ENCODE measurements at regions not wholly inside any gene's neighbourhood (a gene's known extent, or its start where the extent isn't known, plus 50 kb on each side); places are given as distances from the start of the nearest gene placed in this dataset.
"Not testable (repeated sequence)": the region's sequence is repeated elsewhere in the genome, so short reads cannot be mapped to it uniquely, and the experiment has no call there.

- Mint-ChIP-seq H3K27me3 (no peaks in the 10 kb centered on the region), H3K4me1 (no peaks in the 10 kb centered on the region), H3K27ac (ENCODE audit: low read depth) (no peak overlapping the region), H3K9me3 (no peaks in the 10 kb centered on the region), H3K4me3 (no peak overlapping the region), H3K36me3 (ENCODE audit: insufficient read depth) (no peaks in the 10 kb centered on the region)
- no peak for ATAC-seq (replicated peaks; ENCODE audit: extremely low read depth, poor library complexity, severe bottlenecking)
- no peak for DNase-seq (ENCODE audit: low spot score in 2 of 2)
Measured at GRCh38 chr18:59038295-59039039, 101.2 kb upstream of the SEC11C start.

DNA sequence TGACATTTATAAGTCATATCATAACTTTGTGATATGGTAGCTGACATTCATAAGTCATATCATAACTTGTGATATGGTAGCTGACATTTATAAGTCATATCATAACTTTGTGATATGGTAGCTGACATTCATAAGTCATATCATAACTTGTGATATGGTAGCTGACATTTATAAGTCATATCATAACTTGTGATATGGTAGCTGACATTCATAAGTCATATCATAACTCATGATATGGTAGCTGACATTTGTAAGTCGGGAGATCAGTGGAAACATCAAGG lies 100.7 kb upstream of the SEC11C start:
- not testable (repeated sequence) for ATAC-seq (replicated peaks; ENCODE audit: extremely low read depth, poor library complexity, severe bottlenecking)

DNA sequence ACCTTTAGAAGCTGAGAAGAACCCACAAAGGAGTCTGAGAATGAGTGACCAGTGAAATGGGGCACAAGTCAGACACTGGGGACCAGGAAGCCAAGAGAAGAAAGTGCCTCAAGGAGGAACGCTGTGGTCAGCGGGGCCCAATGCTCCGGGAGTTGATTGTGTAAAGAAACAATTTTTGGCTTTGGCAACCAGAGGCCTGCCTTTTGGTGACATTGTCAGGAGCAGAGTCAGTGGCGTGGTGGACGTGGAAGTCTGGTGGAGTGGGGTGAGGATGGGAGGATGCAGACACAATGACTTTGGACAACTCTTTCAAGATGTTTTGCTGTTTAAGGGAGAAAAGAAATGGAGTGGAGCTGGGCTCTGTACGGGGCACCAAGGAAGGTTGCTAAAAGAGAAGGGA lies 100.2 kb upstream of the SEC11C start:
- H3K4me3 Mint-ChIP-seq, result no peak overlapping the region
- no peaks in the 10 kb centered on the region for H3K4me1 Mint-ChIP-seq
- no peak overlapping the region for H3K27ac Mint-ChIP-seq (ENCODE audit: low read depth)
- H3K9me3 Mint-ChIP-seq, result no peaks in the 10 kb centered on the region
- H3K27me3 Mint-ChIP-seq, result no peaks in the 10 kb centered on the region
- no peaks in the 10 kb centered on the region for H3K36me3 Mint-ChIP-seq (ENCODE audit: insufficient read depth)
- DNase-seq (ENCODE audit: low spot score in 2 of 2), result no peak
- no peak for ATAC-seq (replicated peaks; ENCODE audit: extremely low read depth, poor library complexity, severe bottlenecking)

More for the DNA sequence above, 100.7 kb upstream of the SEC11C start:
- H3K27ac Mint-ChIP-seq (ENCODE audit: low read depth); H3K4me3 Mint-ChIP-seq; H3K27me3 Mint-ChIP-seq; H3K36me3 Mint-ChIP-seq (ENCODE audit: insufficient read depth); DNase-seq (ENCODE audit: low spot score in 2 of 2); H3K9me3 Mint-ChIP-seq; H3K4me1 Mint-ChIP-seq: not testable (repeated sequence)

DNA sequence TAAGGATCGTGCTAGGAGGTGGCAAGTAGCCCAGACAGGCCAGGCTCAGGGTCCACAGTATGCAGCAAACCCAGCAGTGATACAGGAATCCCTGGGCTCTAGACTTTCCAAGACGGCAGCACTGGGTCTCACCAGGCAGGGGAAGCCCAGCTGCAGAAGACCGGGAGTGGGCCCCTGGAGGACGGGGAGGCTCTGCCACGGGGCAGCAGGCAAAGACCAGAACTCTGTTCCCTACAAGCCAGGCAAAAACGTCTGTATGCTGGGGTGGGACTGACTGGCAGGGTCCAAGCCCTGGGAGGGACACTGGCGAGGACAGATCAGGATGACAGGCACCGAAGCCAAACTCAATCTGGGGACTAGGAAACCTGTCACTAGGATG lies 98.9 kb upstream of the SEC11C start:
- Mint-ChIP-seq H3K4me1 (no peaks in the 10 kb centered on the region), H3K4me3 (no peak overlapping the region), H3K27ac (ENCODE audit: low read depth) (no peak overlapping the region), H3K36me3 (ENCODE audit: insufficient read depth) (peaks cover 2% of the 10 kb centered on the region), H3K27me3 (peaks cover 3% of the 10 kb centered on the region), H3K9me3 (no peaks in the 10 kb centered on the region)
- DNase-seq (ENCODE audit: low spot score in 2 of 2) (no peak), ATAC-seq (replicated peaks; ENCODE audit: extremely low read depth, poor library complexity, severe bottlenecking) (no peak)

DNA sequence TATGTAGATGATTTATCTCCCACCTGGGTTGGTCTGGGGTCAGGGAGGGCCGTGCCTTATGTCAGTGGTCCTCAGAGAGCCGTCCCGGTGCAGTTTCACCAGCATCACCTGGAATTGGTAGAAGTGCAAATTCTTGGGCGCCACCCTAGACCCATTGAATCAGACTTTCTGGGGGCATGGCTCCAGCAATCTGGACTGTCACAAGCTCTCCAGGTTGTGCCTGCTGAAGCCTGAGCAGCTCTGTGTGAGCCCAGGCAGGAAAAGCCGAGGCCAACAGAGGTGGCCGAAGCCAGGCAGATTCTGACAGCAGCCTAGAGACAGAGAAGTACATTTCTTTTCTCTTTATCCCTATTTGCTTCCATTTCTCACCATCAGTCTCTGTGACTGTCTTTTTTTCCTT lies 98.4 kb upstream of the SEC11C start:
- DNase-seq (ENCODE audit: low spot score in 2 of 2) (no peak), ATAC-seq (replicated peaks; ENCODE audit: extremely low read depth, poor library complexity, severe bottlenecking) (no peak)
- H3K36me3 Mint-ChIP-seq (ENCODE audit: insufficient read depth), result peaks cover 2% of the 10 kb centered on the region
- peaks cover 8% of the 10 kb centered on the region for H3K27me3 Mint-ChIP-seq
- no peak overlapping the region for H3K4me3 Mint-ChIP-seq
- no peak overlapping the region for H3K27ac Mint-ChIP-seq (ENCODE audit: low read depth)
- H3K4me1 Mint-ChIP-seq, result no peaks in the 10 kb centered on the region
- H3K9me3 Mint-ChIP-seq, result no peaks in the 10 kb centered on the region

GRCh38 chr18:59041819-59042815 lies 97.6 kb upstream of the SEC11C start:
- Mint-ChIP-seq H3K36me3 (ENCODE audit: insufficient read depth) (peaks cover 2% of the 10 kb centered on the region), H3K27ac (ENCODE audit: low read depth) (no peak overlapping the region), H3K27me3 (peaks cover 14% of the 10 kb centered on the region), H3K4me3 (no peak overlapping the region), H3K4me1 (no peaks in the 10 kb centered on the region), H3K9me3 (no peaks in the 10 kb centered on the region)
- no peak for DNase-seq (ENCODE audit: low spot score in 2 of 2)
- no peak for ATAC-seq (replicated peaks; ENCODE audit: extremely low read depth, poor library complexity, severe bottlenecking)

DNA sequence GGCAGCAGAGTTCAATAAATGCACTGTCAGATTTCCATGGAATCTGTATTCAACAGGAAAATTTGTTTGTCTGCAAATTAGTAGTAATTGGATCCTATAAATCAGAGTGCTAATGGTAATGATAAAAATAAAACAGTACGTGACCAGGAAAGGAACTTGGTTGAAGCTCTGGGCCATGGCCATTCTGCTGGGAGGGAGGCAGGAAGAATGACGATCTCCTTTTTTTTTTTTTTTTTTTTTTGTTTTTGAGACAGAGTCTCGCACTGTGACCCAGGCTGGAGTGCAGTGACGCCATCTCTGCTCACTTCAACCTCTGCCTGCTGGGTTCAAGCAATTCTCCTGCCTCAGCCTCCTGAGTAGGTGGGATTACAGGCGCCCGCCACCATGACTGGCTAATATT lies 94.8 kb upstream of the SEC11C start:
- H3K27me3 Mint-ChIP-seq, result peaks cover 36% of the 10 kb centered on the region
- no peak overlapping the region for H3K27ac Mint-ChIP-seq (ENCODE audit: low read depth)
- H3K4me3 Mint-ChIP-seq, result no peak overlapping the region
- H3K4me1 Mint-ChIP-seq, result no peaks in the 10 kb centered on the region
- no peak for DNase-seq (ENCODE audit: low spot score in 2 of 2)
- H3K36me3 Mint-ChIP-seq (ENCODE audit: insufficient read depth), result peaks cover 2% of the 10 kb centered on the region
- no peak for ATAC-seq (replicated peaks; ENCODE audit: extremely low read depth, poor library complexity, severe bottlenecking)
- no peaks in the 10 kb centered on the region for H3K9me3 Mint-ChIP-seq

GRCh38 chr18:59047321-59048047 lies 92.2 kb upstream of the SEC11C start:
- ATAC-seq (replicated peaks; ENCODE audit: extremely low read depth, poor library complexity, severe bottlenecking), result no peak
- DNase-seq (ENCODE audit: low spot score in 2 of 2), result no peak
- no peak overlapping the region for H3K27ac Mint-ChIP-seq (ENCODE audit: low read depth)
- peaks cover 50% of the 10 kb centered on the region for H3K27me3 Mint-ChIP-seq
- H3K36me3 Mint-ChIP-seq (ENCODE audit: insufficient read depth), result peaks cover 2% of the 10 kb centered on the region
- no peaks in the 10 kb centered on the region for H3K9me3 Mint-ChIP-seq
- H3K4me3 Mint-ChIP-seq, result no peak overlapping the region
- no peaks in the 10 kb centered on the region for H3K4me1 Mint-ChIP-seq

DNA sequence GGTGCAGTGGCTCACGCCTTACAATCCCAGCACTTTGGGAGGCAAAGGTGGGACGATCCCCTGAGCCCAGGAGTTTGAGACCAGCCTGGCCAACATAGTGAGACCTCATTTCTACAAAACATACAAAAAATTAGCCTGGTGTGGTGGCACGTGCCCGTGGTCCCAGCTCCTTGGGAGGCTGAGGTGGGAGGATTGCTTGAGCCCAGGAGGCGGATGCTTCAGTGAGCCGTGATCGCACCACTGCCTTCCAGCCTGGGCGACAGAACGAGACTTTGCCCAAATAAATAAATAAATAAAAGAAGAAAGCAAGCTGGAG lies 91.7 kb upstream of the SEC11C start:
- Mint-ChIP-seq H3K4me1 (no peaks in the 10 kb centered on the region), H3K27ac (ENCODE audit: low read depth) (no peak overlapping the region), H3K36me3 (ENCODE audit: insufficient read depth) (peaks cover 2% of the 10 kb centered on the region), H3K27me3 (peaks cover 50% of the 10 kb centered on the region), H3K9me3 (no peaks in the 10 kb centered on the region), H3K4me3 (no peak overlapping the region)
- DNase-seq (ENCODE audit: low spot score in 2 of 2) (no peak), ATAC-seq (replicated peaks; ENCODE audit: extremely low read depth, poor library complexity, severe bottlenecking) (no peak)

DNA sequence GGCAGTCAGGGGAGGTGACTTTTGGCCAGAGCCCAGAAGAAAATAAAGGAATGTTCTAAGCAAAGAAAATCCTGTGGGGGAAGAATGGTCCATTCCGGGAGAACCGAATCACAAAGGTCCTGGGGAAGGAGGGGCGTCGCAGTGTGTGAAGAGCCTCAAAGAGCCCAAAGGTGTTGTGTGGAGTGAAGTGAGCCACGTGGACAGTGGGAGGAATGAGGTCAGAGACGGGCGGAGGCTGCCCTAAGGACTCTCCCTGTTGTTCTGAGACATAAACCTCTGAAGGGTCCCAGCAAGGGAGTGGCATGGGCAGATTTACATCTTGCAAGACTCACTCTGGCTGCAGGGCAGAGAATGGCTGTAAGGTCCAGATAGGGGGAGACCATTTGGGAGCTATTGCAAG lies 91.3 kb upstream of the SEC11C start:
- H3K36me3 Mint-ChIP-seq (ENCODE audit: insufficient read depth), result peaks cover 2% of the 10 kb centered on the region

DNA sequence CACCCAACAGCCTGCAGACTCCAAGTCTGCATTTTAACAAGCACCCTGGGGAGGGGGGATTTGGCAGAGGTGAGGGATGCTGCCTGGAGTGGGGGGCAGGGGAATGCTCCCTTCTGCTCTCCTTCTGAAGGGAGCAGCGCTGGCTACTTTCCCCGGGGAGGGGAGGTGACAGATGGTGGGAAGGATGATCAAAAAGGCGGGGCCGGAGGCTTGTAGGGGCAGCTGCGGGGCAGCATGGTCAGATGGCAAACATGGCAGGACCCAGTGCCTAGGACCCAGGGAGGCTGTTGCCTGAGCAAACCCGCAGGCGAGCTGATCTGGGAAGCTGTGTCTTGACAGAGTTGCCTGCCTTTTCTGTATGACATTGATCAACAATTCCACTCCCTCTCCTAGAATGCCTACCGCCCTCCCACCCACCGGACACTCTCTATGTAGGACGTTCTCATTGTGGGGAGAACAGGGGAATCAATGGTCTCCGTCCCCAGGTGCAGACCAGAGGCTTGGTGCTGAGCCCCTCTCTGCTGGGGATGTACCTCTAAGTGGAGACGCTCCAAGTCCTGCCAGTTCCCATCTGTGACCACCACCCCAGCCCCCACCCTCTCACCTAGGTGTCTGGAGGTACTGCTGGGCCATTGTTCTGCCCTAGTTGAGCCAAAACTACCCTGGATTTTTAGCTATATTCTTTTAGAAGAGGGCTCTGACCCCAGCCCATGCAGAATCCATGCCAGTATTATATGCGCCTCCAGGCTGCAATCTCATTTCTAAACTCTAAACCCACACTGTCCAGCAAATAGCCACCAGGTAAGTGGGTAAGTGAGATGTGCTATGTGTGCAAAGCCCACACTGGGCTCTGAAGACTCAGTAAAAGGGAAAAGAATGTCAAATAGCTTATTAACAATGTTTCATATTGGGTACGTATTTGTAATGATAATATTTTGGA lies 89.7 kb upstream of the SEC11C start:
- Mint-ChIP-seq H3K9me3 (no peaks in the 10 kb centered on the region), H3K4me3 (no peak overlapping the region)
- ATAC-seq (replicated peaks; ENCODE audit: extremely low read depth, poor library complexity, severe bottlenecking), result no peak

More for the DNA sequence above, 91.3 kb upstream of the SEC11C start:
- DNase-seq (ENCODE audit: low spot score in 2 of 2) (no peak), ATAC-seq (replicated peaks; ENCODE audit: extremely low read depth, poor library complexity, severe bottlenecking) (no peak)
- no peaks in the 10 kb centered on the region for H3K4me1 Mint-ChIP-seq
- H3K4me3 Mint-ChIP-seq, result no peak overlapping the region
- no peaks in the 10 kb centered on the region for H3K9me3 Mint-ChIP-seq
- peaks cover 50% of the 10 kb centered on the region for H3K27me3 Mint-ChIP-seq
- H3K27ac Mint-ChIP-seq (ENCODE audit: low read depth), result no peak overlapping the region

DNA sequence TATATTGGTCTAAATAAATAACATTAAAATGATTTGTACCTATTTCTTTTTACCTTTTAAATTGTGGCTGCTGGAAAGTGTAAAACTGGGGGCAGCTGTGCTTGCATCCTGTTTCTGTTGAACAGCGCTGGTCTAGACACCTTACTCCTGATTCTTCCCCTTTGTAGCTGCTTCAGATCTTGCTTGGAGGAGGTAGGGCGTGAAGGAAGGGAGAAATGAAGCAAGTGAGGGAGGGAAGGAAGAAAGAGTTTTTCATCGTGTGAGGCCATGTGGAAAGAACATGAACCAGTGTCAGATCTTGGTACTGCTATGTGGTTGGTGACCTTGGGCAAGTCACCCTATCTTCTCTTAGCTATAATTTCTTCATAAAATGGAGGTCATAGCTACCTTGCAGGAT lies 89.0 kb upstream of the SEC11C start:
- peaks cover 48% of the 10 kb centered on the region for H3K27me3 Mint-ChIP-seq
- no peaks in the 10 kb centered on the region for H3K4me1 Mint-ChIP-seq
- ATAC-seq (replicated peaks; ENCODE audit: extremely low read depth, poor library complexity, severe bottlenecking), result no peak
- H3K4me3 Mint-ChIP-seq, result no peak overlapping the region
- no peaks in the 10 kb centered on the region for H3K9me3 Mint-ChIP-seq
- H3K27ac Mint-ChIP-seq (ENCODE audit: low read depth), result no peak overlapping the region
- no peak for DNase-seq (ENCODE audit: low spot score in 2 of 2)
- H3K36me3 Mint-ChIP-seq (ENCODE audit: insufficient read depth), result no peaks in the 10 kb centered on the region

More for the DNA sequence above, 89.7 kb upstream of the SEC11C start:
- no peak for DNase-seq (ENCODE audit: low spot score in 2 of 2)
- no peaks in the 10 kb centered on the region for H3K4me1 Mint-ChIP-seq
- peaks cover 50% of the 10 kb centered on the region for H3K27me3 Mint-ChIP-seq
- H3K36me3 Mint-ChIP-seq (ENCODE audit: insufficient read depth), result peaks cover 2% of the 10 kb centered on the region
- H3K27ac Mint-ChIP-seq (ENCODE audit: low read depth), result no peak overlapping the region

All from central memory CD8-positive, alpha-beta T cell (primary cell).